ENCODE measurements at regions not wholly inside any gene's neighbourhood (a gene's known extent, or its start where the extent isn't known, plus 50 kb on each side); places are given as distances from the start of the nearest gene placed in this dataset.

DNA sequence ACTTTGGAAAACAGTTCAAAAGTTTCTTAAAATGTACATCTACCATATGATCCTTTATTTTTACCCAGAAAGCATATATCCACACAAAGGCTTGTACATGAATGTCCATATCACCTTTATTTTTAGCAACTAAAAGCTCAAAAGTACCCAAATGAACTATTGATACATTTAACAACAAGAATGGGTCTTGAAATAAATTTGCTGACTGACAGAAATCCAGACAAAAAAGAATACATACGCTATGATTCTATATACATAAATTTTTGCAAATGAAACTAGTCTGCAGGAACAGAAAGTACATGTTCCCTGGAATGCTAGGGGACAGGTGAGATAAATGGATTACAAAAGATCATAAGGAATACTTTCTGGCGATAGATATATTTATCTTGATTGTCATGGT lies 96.3 kb upstream of the KYNU start:
- TF ChIP-seq, protein P1, sequence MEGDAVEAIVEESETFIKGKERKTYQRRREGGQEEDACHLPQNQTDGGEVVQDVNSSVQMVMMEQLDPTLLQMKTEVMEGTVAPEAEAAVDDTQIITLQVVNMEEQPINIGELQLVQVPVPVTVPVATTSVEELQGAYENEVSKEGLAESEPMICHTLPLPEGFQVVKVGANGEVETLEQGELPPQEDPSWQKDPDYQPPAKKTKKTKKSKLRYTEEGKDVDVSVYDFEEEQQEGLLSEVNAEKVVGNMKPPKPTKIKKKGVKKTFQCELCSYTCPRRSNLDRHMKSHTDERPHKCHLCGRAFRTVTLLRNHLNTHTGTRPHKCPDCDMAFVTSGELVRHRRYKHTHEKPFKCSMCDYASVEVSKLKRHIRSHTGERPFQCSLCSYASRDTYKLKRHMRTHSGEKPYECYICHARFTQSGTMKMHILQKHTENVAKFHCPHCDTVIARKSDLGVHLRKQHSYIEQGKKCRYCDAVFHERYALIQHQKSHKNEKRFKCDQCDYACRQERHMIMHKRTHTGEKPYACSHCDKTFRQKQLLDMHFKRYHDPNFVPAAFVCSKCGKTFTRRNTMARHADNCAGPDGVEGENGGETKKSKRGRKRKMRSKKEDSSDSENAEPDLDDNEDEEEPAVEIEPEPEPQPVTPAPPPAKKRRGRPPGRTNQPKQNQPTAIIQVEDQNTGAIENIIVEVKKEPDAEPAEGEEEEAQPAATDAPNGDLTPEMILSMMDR (IDR thresholded peaks at IDR 0.05): no peak
- TF ChIP-seq POLR2A (IDR thresholded peaks at IDR 0.05): no peak
